Upper lobe of right lung (tissue), 1 donor: ENCODE measurements at regions not wholly inside any gene's neighbourhood (a gene's known extent, or its start where the extent isn't known, plus 50 kb on each side); places are given as distances from the start of the nearest gene placed in this dataset.

Experiments used
- ATAC-seq: fragments of 200-7000 bp; cut with Tn5 transposase; one replicate; pipeline ENCODE4 v1.9.1; 2020; ENCODE audit warnings: mild to moderate bottlenecking, moderate library complexity
- DNase-seq: peaks from one replicate; pipeline ENCODE4 v3.0.0-alpha.2; 2020
- H3K27ac ChIP-seq: fragments of 200-600 bp; one replicate; pipeline ENCODE4 v1.8.0; 2022
- H3K27me3 ChIP-seq: fragments of 200-600 bp; one replicate; pipeline ENCODE4 v1.8.0; 2022; ENCODE audit warnings: mild to moderate bottlenecking
- H3K36me3 ChIP-seq: fragments of 200-600 bp; one replicate; pipeline ENCODE4 v1.8.0; 2022
- H3K4me1 ChIP-seq: fragments of 200-600 bp; one replicate; pipeline ENCODE4 v1.8.0; 2022
- H3K4me3 ChIP-seq: fragments of 200-600 bp; one replicate; pipeline ENCODE4 v1.8.0; 2022; ENCODE audit warnings: mild to moderate bottlenecking
- H3K9me3 ChIP-seq: fragments of 200-600 bp; one replicate; pipeline ENCODE4 v1.8.0; 2022
- intact Hi-C: fragments of 100-400 bp; cut with DNase I; formaldehyde crosslinking; loops from one replicate; pipeline ENCODE4 v1.11.0; 2022
- TF ChIP-seq, protein P1 (sequence below): fragments of 200-600 bp; IDR thresholded peaks from one replicate; pipeline ENCODE4 v1.8.0; 2022; ENCODE audit warnings: antibody characterized with exemption
- donor health status: DM: no; HTN: yes; CAD: no; lungs with severe emphysema.

DNA sequence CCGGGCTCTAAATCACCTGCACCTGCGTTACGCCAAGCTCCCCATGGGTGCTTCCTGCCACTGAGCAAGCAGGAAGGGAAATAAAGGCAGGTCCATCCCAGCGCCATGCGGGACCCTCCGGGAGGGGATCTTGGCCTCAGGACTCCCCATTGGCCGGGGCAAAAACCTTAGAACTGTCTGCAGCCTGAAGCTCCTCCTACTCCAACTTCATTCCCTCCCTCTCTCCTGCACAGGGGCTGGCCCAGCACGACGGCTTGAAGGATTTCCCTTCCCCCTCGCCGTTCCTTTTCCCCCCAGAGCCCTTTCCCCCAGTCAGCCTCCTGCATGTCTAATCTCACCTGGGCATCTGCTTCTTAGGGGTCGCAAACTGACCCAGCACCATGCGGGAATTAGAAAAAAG, 137.2 kb upstream of the NCOR2 start:
- Histone ChIP-seq H3K9me3 (no peaks in the 10 kb centered on the region), H3K4me3 (no peak overlapping the region), H3K4me1 (peaks cover 36% of the 10 kb centered on the region), H3K27ac (peak overlapping the region; percentile 74), H3K27me3 (no peaks in the 10 kb centered on the region), H3K36me3 (no peaks in the 10 kb centered on the region)
- no peak for DNase-seq
- intact Hi-C loops, result no loop called here
- no peak for ATAC-seq
- TF ChIP-seq, protein P1, sequence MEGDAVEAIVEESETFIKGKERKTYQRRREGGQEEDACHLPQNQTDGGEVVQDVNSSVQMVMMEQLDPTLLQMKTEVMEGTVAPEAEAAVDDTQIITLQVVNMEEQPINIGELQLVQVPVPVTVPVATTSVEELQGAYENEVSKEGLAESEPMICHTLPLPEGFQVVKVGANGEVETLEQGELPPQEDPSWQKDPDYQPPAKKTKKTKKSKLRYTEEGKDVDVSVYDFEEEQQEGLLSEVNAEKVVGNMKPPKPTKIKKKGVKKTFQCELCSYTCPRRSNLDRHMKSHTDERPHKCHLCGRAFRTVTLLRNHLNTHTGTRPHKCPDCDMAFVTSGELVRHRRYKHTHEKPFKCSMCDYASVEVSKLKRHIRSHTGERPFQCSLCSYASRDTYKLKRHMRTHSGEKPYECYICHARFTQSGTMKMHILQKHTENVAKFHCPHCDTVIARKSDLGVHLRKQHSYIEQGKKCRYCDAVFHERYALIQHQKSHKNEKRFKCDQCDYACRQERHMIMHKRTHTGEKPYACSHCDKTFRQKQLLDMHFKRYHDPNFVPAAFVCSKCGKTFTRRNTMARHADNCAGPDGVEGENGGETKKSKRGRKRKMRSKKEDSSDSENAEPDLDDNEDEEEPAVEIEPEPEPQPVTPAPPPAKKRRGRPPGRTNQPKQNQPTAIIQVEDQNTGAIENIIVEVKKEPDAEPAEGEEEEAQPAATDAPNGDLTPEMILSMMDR, result no peak

DNA sequence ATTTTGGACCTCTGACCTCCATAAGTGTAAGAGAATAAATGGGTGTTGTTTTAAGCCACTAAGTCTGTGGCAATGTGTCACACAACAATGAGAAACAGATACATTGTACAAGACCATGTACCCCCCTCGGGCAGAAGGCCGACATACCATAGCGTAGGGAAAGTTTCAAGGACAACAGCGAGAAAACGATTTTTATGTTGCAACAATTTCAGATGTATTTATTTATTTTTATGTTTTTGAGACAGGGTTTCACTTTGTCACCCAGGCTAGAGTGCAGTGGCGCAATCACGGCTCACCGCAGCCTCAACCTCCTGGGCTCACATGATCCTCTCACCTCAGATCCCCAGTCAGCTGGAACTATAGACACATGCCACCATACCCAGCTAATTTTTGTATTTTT, 136.4 kb upstream of the NCOR2 start:
- ATAC-seq (no peak), DNase-seq (peak; percentile 86)
- Histone ChIP-seq H3K9me3 (no peaks in the 10 kb centered on the region), H3K27ac (peak overlapping the region; percentile 74), H3K27me3 (no peaks in the 10 kb centered on the region), H3K36me3 (no peaks in the 10 kb centered on the region), H3K4me3 (no peak overlapping the region), H3K4me1 (peaks cover 36% of the 10 kb centered on the region)
- TF ChIP-seq, protein P1, result no peak
- intact Hi-C loops, result no loop called here

DNA sequence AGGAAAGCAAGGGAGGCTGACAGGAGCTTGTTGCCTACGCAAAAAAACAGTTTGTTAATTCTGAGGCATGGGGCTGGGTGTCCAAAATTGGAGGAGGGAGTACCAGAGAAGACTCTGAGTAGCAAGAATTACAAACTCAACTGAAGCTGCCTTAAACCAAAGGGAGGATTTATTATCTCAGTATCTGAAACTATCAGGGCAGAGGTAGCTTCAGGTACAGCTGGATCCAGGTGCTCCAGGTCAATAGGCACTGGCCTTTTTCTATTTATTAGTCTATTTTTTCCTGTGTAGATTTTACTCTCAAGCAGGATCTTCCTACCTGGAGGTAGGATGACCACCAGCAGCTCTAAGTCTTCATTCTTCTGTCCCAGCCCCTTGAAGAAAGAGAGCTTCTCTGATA, 135.3 kb upstream of the NCOR2 start:
- TF ChIP-seq, protein P1, result no peak
- Histone ChIP-seq H3K9me3 (no peaks in the 10 kb centered on the region), H3K27ac (peak overlapping the region; percentile 74), H3K4me1 (peaks cover 36% of the 10 kb centered on the region), H3K27me3 (no peaks in the 10 kb centered on the region), H3K36me3 (no peaks in the 10 kb centered on the region), H3K4me3 (no peak overlapping the region)
- no peak for DNase-seq
- no peak for ATAC-seq
- intact Hi-C loops, result no loop called here

DNA sequence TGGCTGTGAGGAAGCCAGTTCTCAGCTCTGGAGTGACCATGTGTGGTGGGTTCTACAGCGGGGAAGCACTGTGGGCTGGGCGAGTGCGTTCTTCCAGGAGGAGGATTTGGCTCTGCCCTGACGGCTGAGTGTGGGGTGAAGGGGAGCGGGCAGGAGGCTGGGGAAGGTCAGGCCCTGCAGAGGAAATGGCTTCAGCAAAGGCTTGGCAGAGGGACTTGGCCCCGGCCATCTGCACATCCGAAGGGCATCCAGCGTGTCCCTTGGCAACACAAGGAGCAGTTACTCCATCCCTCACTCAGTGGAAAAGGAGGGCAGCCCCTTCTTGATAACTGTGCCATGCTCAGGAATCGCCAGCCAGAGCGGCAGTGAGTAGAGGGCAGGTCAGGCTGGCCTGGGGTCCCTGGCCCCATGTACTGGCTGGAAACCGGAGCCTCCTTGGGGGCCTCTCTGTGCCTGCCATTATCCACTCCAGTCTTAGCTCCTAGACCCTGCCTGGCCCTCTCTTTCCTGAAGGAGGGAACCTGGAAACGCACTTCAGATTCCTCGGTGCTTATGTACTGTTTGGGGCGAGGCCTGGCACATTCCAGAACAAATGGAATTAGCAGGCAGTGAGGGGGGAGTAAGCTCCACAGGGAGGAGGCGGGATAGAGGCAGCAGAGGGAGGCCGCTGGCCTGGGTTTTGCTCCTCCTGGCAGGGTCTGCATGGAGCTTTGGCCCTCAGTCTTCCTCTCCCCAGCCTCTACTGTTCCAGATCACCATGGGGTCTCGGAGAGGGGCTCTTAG, 133.6 kb upstream of the NCOR2 start:
- no peaks in the 10 kb centered on the region for H3K36me3 ChIP-seq
- ATAC-seq (peak; percentile 77), DNase-seq (peak; percentile 82)
- peaks cover 42% of the 10 kb centered on the region for H3K4me1 ChIP-seq
- TF ChIP-seq, protein P1, result no peak
- H3K27me3 ChIP-seq, result no peaks in the 10 kb centered on the region
- peak overlapping the region; percentile 84 for H3K27ac ChIP-seq
- intact Hi-C loops, result no loop called here
- no peaks in the 10 kb centered on the region for H3K9me3 ChIP-seq
- H3K4me3 ChIP-seq, result peak overlapping the region; percentile 20

DNA sequence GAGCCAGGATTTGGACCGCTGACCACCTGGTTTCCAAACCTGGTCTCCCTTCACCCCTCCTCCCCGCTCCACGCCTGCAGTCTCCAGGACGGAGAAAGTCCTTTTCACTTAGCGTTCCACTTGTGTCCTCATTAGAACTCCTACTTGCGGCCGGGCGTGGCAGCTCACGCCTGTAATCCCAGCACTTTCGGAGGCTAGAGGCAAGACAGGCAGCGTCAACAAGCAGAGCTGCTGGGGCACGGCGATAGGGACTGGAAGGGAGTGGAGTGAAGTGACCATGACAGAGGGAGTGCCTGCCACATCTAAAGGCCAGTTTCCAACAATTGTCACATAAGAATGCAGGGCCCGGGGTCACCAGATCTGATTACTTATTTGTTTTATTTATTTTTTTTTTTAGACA, 132.5 kb upstream of the NCOR2 start:
- H3K4me3 ChIP-seq, result peak overlapping the region; percentile 34
- peak overlapping the region; percentile 84 for H3K27ac ChIP-seq
- intact Hi-C loops, result no loop called here
- no peaks in the 10 kb centered on the region for H3K36me3 ChIP-seq
- DNase-seq (peak; percentile 88), ATAC-seq (peak; percentile 63)
- H3K4me1 ChIP-seq, result peaks cover 42% of the 10 kb centered on the region
- TF ChIP-seq, protein P1, result no peak
- no peaks in the 10 kb centered on the region for H3K9me3 ChIP-seq
- H3K27me3 ChIP-seq, result no peaks in the 10 kb centered on the region

DNA sequence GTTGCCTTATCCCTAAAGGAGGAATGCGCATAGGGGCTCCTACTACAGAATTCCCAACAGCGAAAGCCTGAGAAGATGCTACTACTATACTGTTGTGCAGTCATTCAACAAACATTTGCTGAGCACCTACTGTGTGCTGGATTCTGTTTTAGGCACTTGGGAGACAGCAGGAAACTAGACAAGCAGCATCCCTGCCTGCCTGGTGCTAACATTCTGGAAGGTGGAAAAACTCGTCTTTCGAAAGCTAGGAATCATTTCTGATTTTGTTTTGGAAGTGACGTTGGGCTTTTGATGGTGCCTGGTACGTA, 131.5 kb upstream of the NCOR2 start:
- Histone ChIP-seq H3K4me3 (peak overlapping the region; percentile 34), H3K9me3 (no peaks in the 10 kb centered on the region), H3K27me3 (no peaks in the 10 kb centered on the region), H3K27ac (peak overlapping the region; percentile 84), H3K36me3 (no peaks in the 10 kb centered on the region), H3K4me1 (peaks cover 39% of the 10 kb centered on the region)
- ATAC-seq (no peak), DNase-seq (no peak)
- intact Hi-C loops, result no loop called here
- TF ChIP-seq, protein P1, result no peak
